ENCODE measurements at regions not wholly inside any gene's neighbourhood (a gene's known extent, or its start where the extent isn't known, plus 50 kb on each side); places are given as distances from the start of the nearest gene placed in this dataset.
A peak's percentile ranks its signal among the peaks of the same experiment; 100 is the strongest.

DNA sequence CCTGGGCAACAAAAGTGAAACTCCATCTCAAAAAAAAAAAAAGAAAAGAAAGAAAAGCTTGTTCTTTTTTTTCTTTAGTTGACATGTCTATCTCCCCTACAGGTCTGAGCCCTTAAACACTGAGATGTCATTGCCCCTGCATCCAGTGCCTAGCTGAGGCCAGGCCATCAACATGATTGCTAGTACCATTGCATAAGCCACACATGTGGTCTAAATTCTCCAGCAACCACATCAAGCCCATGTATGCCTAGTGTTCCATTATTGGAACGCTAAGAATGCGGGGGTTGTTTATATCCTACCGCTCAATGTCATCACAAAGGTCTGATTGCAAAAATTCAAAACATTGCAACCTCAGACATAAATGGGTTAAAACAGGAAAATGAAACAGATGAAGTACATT lies 62.7 kb downstream of the NPTX2 start:
- no peak for DNase-seq (ENCODE audit: low spot score)

- DNase-seq (ENCODE audit: low spot score) = no peak
These were observed 64.4 kb downstream of the NPTX2 start for GRCh38 chr7:98681511-98681910.

- DNase-seq (ENCODE audit: low spot score) = no peak
These were observed 64.9 kb downstream of the NPTX2 start for GRCh38 chr7:98681951-98682350.

DNA sequence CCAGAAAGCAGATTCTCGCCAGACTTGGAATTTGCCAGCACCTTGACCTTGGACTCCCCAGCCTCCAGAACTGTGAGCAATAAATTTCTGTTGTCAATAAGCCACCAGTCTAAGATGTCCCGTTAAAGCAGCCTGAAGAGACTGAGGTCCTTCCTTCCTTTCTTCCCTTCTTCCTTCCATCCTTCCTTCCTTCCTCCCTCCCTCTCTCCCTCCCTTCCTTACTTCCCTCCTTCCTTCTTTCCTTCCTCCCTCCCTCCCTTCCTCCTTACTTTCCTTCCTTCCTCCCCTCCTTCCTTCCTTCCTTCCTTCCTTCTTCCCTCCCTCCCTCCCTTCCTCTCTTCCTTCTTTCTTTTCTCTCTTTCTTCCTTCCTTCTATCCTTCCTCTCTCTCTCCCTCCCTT lies 66.4 kb downstream of the NPTX2 start:
- no peak for DNase-seq (ENCODE audit: low spot score)

DNA sequence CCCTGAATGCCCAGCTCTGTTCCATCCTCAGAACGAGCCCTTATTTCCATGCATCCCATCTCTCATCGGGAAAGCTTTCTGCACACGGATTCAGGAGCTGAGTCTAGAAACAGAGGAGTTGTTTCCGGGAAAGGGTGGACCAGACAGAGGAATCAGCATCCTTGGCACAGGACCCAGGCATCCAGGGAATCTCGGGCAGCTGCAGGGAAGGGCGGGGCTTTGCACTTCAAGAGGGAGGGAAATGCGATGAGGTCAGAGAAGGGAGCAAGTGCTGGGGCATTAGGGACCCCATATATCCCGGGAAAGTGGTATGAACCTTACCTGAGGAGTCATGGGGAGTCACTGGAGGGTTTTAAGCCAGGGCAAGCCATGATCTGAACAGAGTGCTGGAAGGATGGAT lies 68.5 kb downstream of the NPTX2 start:
- DNase-seq (ENCODE audit: low spot score) = no peak

DNA sequence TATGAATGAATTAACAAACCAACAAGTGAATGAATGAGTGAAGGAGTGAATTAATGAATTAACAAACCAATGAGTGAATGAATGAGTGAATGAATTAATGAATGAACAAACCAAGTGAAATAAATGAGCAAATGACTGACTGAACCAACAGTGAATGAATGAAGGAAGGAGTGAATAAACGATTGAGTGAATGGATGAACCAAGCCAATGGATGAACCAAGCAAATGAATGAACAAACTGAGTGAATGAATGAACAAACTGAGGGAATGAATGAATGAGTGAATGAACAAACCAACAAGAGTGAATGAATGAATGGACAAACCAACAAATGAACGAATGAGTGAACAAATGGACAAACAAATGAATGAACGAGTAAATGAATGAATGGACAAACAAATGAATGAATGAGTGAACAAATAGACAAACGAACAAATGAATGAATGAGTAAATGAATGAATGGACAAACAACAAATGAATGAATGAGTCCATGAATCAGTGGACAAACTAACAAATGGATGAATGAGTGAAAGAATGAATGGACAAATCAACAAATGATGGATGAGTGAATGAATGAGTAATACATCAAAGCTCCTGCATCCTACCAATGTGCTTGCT lies 69.5 kb downstream of the NPTX2 start:
- no peak for DNase-seq (ENCODE audit: low spot score)

DNA sequence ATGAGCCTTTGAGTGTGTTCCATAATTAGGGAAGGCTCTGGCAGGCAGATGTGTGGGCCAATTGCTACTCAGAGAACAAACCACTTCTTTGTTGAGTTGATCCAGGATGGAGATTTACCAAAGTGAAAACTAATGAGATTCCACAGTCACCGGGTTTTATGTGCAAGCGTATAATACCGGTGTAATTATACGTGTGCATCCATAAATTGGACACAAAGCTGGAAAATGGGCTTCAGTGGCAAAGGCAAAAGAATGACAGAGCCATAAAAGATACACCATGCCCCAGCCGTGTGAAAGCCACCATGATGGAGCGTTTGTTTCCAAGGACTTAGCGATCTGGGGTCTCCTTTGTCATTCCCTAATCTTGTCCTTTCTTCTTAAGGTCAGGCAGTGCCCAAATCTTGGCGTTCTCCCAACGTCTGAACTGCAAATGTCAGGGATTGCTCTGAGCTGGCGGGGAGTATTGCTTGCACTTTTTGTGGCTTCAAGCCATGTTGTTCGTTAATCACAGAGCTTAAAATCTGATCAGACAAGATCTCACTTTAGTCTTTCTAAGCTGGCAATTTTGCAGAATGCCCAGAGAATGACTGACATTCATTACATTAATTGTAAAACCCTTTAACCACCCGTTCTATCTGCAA lies 70.1 kb downstream of the NPTX2 start:
- DNase-seq (ENCODE audit: low spot score) = peak; percentile 23

DNA sequence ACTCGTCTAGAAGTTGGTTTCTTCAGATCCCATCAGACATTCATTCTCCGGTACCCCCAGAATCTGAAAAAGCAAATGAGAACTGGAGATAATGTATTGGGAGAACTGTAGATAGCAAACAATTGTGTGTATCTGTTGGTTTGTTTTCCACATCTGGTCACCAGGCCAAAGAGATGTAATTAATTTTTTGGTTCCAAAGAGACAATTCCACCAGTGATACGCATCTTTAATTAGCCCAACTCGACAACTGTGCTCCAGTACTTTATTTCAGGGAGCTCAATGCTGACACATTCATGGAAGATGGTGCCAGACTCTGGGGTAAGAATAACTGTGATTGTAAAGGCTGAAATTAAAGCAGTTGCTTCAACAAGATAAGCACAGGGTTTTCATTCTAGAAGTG lies 74.5 kb downstream of the NPTX2 start:
- DNase-seq (ENCODE audit: low spot score) = no peak

DNA sequence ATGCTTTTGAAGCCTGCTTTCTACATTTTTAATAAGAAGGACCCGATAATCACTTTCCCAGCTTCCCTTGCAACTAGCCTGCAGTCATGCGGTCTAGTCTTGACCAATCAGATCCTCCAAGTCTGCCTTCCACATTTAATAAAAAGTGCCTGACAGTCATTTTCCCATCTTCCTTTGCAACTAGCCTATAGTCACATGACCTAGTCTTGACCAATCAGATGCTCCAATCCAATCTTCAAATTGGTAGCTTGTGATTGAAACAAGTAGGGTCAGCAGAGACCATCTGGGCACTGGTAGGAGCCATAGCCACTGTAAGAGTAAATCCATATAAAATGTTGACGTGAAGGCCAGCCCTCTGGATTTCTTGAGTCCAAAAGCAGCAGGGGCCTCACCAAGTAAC lies 80.0 kb downstream of the NPTX2 start:
- no peak for DNase-seq (ENCODE audit: low spot score)

GRCh38 chr7:98697485-98698240 lies 80.6 kb downstream of the NPTX2 start:
- no peak for DNase-seq (ENCODE audit: low spot score)

DNA sequence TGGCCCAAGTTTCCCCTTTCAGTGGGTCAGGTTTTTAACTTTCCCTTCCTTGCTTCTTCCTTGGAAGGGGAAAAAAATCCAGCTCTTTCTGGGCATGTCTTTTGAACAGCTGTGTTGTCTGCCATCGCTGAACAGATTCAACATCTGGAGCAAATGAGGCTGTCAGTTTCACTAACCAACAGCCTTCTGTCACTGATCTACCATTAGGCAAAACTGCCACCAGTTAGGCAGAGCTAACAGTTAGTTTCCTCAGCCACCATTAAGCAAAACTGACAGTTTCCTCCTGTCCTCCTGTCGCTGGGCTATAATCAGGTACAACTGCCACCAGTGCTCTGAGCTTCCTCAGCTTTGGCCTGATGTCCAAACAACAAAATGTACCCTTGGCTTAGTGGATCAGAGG lies 81.9 kb downstream of the NPTX2 start:
- no peak for DNase-seq (ENCODE audit: low spot score)

GRCh38 chr7:98700533-98700932 lies 83.4 kb downstream of the NPTX2 start:
- no peak for DNase-seq (ENCODE audit: low spot score)

GRCh38 chr7:98701372-98701771 lies 84.3 kb downstream of the NPTX2 start:
- DNase-seq (ENCODE audit: low spot score) = no peak

DNA sequence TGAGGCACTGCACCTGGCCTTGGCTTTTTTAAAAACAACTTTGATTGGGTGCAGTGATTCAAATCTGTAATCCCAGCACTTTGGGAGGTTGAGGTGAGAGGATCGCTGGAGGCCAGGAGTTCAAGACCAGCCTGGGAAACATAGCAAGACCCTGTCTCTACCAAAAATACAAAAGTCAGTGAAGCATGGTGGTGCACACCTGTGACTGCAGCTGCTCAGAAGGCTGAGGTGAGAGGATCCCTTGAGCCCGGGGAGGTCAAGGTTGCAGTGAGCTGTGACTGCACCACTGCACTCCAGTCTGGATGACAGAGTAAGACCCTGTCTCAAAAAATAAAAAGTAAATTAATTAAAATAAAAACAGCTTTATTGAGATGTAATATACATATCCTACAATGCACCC lies 84.9 kb downstream of the NPTX2 start:
- no peak for DNase-seq (ENCODE audit: low spot score)

GRCh38 chr7:98703916-98704315 lies 86.8 kb downstream of the NPTX2 start:
- DNase-seq (ENCODE audit: low spot score) = no peak

GRCh38 chr7:98705626-98706025 lies 88.5 kb downstream of the NPTX2 start:
- no peak for DNase-seq (ENCODE audit: low spot score)

GRCh38 chr7:98707076-98707475 lies 90.0 kb downstream of the NPTX2 start:
- DNase-seq (ENCODE audit: low spot score) = no peak

GRCh38 chr7:98711945-98712344 lies 94.9 kb downstream of the NPTX2 start:
- no peak for DNase-seq (ENCODE audit: low spot score)

- no peak for DNase-seq (ENCODE audit: low spot score)
These were observed 96.2 kb downstream of the NPTX2 start for GRCh38 chr7:98713165-98713810.

DNA sequence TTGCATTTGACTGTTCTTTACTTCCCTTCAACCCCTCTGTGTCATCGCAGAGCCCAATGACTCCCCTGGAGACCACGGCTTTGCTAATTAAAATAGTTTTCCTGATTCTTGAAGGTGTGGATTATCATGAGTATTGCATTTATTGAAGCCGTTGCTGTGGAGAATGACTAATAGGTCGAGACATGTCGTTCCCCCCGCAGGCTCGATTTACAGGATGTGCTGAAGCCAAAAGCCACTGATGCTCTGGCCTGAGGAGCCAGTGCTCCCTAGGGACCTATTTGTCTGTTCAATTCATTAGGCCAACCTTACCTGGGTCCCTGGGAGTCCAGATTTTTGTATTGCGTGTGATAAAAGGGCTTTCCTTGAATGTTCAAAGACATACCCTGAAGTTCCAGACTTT lies 102.3 kb downstream of the NPTX2 start:
- DNase-seq (ENCODE audit: low spot score) = no peak

DNA sequence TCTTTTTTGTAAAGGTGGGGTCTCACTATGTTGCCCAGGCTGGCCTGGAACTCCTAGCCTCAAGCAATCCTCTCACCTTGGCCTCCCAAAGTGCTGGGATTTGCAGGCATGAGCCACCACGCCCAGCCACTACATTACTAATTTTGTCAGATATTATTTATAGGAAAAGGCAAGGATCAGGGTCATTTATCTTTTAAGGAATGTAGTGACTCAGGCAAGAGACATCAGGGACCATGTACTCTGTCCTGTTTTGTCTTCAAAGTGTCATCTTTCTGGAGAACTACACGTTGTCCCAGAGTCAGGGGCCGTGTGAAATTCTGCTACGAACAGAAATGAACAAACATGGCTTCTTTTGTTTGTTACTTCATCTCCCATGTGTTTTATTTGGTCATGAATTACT lies 105.3 kb downstream of the NPTX2 start:
- no peak for DNase-seq (ENCODE audit: low spot score)

DNA sequence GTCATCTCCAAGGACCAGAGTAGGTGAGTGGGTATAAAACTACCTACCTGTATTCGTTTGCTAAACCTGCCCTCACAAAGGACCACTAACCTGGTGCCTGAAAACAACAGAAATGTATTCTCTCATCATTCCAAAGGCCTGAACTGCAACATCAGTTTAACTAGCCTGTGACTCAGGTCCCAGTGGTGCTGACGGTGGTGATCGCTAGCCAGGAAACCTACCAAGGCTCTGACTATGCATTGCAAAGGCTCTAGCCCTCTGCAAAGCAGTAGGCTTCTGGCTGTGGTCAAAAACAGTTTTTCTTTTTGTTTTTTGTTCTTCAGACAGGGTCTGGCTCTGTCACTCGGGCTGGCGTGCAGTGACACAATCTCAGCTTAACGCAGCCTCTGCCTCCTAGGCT lies 107.5 kb downstream of the NPTX2 start:
- DNase-seq (ENCODE audit: low spot score) = no peak

DNA sequence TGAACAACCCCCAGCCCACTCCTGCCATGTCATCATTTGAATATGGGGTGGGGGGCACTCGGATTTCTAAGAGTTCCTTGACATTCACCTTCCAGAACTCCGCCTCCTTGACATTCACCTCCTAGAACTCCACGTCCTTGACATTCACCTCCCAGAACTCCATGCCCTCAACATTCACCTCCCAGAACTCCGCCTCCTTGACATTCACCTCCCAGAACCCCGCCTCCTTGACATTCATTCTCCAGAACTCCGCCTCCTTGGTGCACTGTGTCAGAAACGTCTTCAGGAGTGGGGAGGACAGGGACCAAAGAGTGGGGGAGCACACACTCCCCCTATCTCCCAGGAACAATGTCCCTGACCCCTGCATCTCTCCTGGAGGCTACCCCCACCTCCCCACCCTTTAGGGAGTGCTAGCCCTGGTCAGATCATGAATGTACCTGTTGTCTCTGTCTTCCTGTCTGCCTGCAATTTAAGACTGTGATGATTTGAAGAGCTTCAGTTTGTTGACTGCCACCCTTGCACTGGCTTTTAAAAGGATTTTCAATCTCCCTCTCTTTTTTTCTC lies 110.1 kb downstream of the NPTX2 start:
- DNase-seq (ENCODE audit: low spot score) = no peak

Data from Ammon's horn (tissue), 1 donor.